Natural killer cell (primary cell): ENCODE measurements at regions not wholly inside any gene's neighbourhood (a gene's known extent, or its start where the extent isn't known, plus 50 kb on each side); places are given as distances from the start of the nearest gene placed in this dataset.

Experiments used
- ATAC-seq, 3 donors: fragments of 150-1000 bp in 2 of 3; fragments of 200-7000 bp in 1 of 3; cut with Tn5 transposase; 1 replicate in 1 of 3; 2 replicates in 2 of 3; pipeline ENCODE4 v1.10.0; 2021; ENCODE audit warnings: mild to moderate bottlenecking in 2 of 3, moderate library complexity in 2 of 3
- DNase-seq, 2 donors: peaks; one replicate each; pipeline versions ENCODE4 v3.0.0 to v3.0.0-alpha.2; 2013 to 2021; ENCODE audit warnings: mixed read lengths in 1 of 2
- H3K27ac ChIP-seq: one replicate; pipeline ENCODE4 v1.5.1; 2013; ENCODE audit warnings: mild to moderate bottlenecking, low read length
- H3K27me3 ChIP-seq: one replicate; pipeline ENCODE4 v1.6.1; 2013; ENCODE audit warnings: low read length; ENCODE audit not compliant: control insufficient read depth, insufficient read depth
- H3K36me3 ChIP-seq: one replicate; pipeline ENCODE4 v1.6.1; 2013; ENCODE audit warnings: low read length; ENCODE audit not compliant: control insufficient read depth, insufficient read depth
- H3K4me1 ChIP-seq: one replicate; pipeline ENCODE4 v1.6.1; 2013; ENCODE audit warnings: low read length; ENCODE audit not compliant: control insufficient read depth, insufficient read depth
- H3K4me3 ChIP-seq: one replicate; pipeline ENCODE4 v1.5.1; 2013; ENCODE audit warnings: low read length
- H3K9me3 ChIP-seq: one replicate; pipeline ENCODE4 v1.6.1; 2013; ENCODE audit warnings: low read length; ENCODE audit not compliant: control insufficient read depth, insufficient read depth
- H3K27ac Mint-ChIP-seq, 2 donors: one replicate each; pipeline ENCODE4 v1.8.0; 2022; ENCODE audit warnings: mild to moderate bottlenecking in 2 of 2, mixed read lengths in 2 of 2, moderate library complexity in 1 of 2
- H3K27me3 Mint-ChIP-seq, 2 donors: one replicate each; pipeline ENCODE4 v1.8.0; 2022; ENCODE audit warnings: low read depth in 2 of 2, mixed read lengths in 2 of 2
- H3K36me3 Mint-ChIP-seq: one replicate; pipeline ENCODE4 v1.8.0; 2022; ENCODE audit warnings: mixed read lengths
- H3K4me1 Mint-ChIP-seq, 2 donors: one replicate each; pipeline ENCODE4 v1.8.0; 2022; ENCODE audit warnings: mixed read lengths in 2 of 2
- H3K4me3 Mint-ChIP-seq: one replicate; pipeline ENCODE4 v1.8.0; 2022; ENCODE audit warnings: mild to moderate bottlenecking, moderate library complexity, mixed read lengths
- H3K9me3 Mint-ChIP-seq, 2 donors: one replicate each; pipeline ENCODE4 v1.8.0; 2022; ENCODE audit warnings: mixed read lengths in 2 of 2
- CTCF ChIP-seq: fragments of 200-600 bp; IDR thresholded peaks from one replicate; pipeline ENCODE4 v1.8.0; 2022; ENCODE audit warnings: antibody characterized with exemption
- WGBS: methylation state at CpG from one replicate; pipeline ENCODE4 v1.1.7; 2013; ENCODE audit warnings: missing lambda C conversion rate; ENCODE audit not compliant: insufficient coverage; 5-methylcytosine and 5-hydroxymethylcytosine counted together
- intact Hi-C: fragments of 100-400 bp; cut with micrococcal nuclease; formaldehyde crosslinking; loops from one replicate; pipeline ENCODE4 v1.14.2; 2022

GRCh38 chr15:94077938-94078337 is 153.4 kb upstream of the MCTP2 start:
- intact Hi-C loops, result no loop called here
- Histone ChIP-seq H3K27me3 (no peaks in the 10 kb centered on the region), H3K4me1 (peaks cover 5% of the 10 kb centered on the region), H3K4me3 (no peak overlapping the region), H3K36me3 (no peaks in the 10 kb centered on the region), H3K27ac (no peak overlapping the region), H3K9me3 (no peaks in the 10 kb centered on the region)
- H3K9me3 Mint-ChIP-seq, result no peaks in the 10 kb centered on the region
- no peaks in the 10 kb centered on the region for H3K36me3 Mint-ChIP-seq
- no peak for TF ChIP-seq CTCF
- H3K4me1 Mint-ChIP-seq, result peaks cover 0 to 9% of the 10 kb centered on the region in 2 donors
- 93% methylated on average over 2 of the region's 2 CpGs for WGBS
- ATAC-seq (no peak), DNase-seq (no peak)
- H3K4me3 Mint-ChIP-seq, result no peak overlapping the region
- peaks cover 7 to 11% of the 10 kb centered on the region in 2 donors for H3K27me3 Mint-ChIP-seq
- no peak overlapping the region for H3K27ac Mint-ChIP-seq

GRCh38 chr15:94075349-94075748 is 156.0 kb upstream of the MCTP2 start:
- DNase-seq (no peak), ATAC-seq (no peak)
- intact Hi-C loops, result no loop called here
- Histone ChIP-seq H3K4me1 (no peaks in the 10 kb centered on the region), H3K9me3 (no peaks in the 10 kb centered on the region), H3K27ac (no peak overlapping the region), H3K36me3 (no peaks in the 10 kb centered on the region), H3K27me3 (no peaks in the 10 kb centered on the region), H3K4me3 (no peak overlapping the region)
- TF ChIP-seq CTCF, result no peak
- Mint-ChIP-seq H3K9me3 (no peaks in the 10 kb centered on the region), H3K4me3 (no peak overlapping the region), H3K27me3 (peaks cover 5 to 10% of the 10 kb centered on the region in 2 donors), H3K4me1 (peaks cover 3 to 5% of the 10 kb centered on the region in 2 donors), H3K36me3 (no peaks in the 10 kb centered on the region), H3K27ac (no peak overlapping the region)
- WGBS, result 90% methylated on average over 9 of the region's 9 CpGs

GRCh38 chr15:94070356-94071295 is 160.7 kb upstream of the MCTP2 start:
- H3K9me3 Mint-ChIP-seq, result no peaks in the 10 kb centered on the region
- ATAC-seq, result peak in 2 of 3 donors; percentile 40 to 49
- peaks cover 0 to 5% of the 10 kb centered on the region in 2 donors for H3K4me1 Mint-ChIP-seq
- no peak overlapping the region for H3K27ac Mint-ChIP-seq
- H3K27me3 Mint-ChIP-seq, result peaks cover 13 to 23% of the 10 kb centered on the region in 2 donors
- Histone ChIP-seq H3K4me1 (no peaks in the 10 kb centered on the region), H3K9me3 (no peaks in the 10 kb centered on the region), H3K27ac (no peak overlapping the region), H3K4me3 (no peak overlapping the region), H3K27me3 (no peaks in the 10 kb centered on the region), H3K36me3 (no peaks in the 10 kb centered on the region)
- no peak for DNase-seq
- no peaks in the 10 kb centered on the region for H3K36me3 Mint-ChIP-seq
- no peak for TF ChIP-seq CTCF
- H3K4me3 Mint-ChIP-seq, result no peak overlapping the region
- intact Hi-C loops, result no loop called here
- WGBS, result 78% methylated on average over 18 of the region's 19 CpGs
